ENCODE measurements at regions not wholly inside any gene's neighbourhood (a gene's known extent, or its start where the extent isn't known, plus 50 kb on each side); places are given as distances from the start of the nearest gene placed in this dataset.

GRCh38 chr9:115373000-115373709, 255.2 kb upstream of the TNC start:
- peaks cover 0 to 5% (median 0%) of the 10 kb centered on the region in 4 donors for H3K9me3 ChIP-seq (ENCODE audit: control insufficient read depth in 4 of 4, low read length in 3 of 4)
- no peak overlapping the region for H3K9ac ChIP-seq (ENCODE audit: low read depth in 1 of 2, low read length in 2 of 2)
- WGBS: 65% methylated on average over 6 of the region's 6 CpGs
- no peak for DNase-seq (ENCODE audit: low spot score)
- H3K27me3 ChIP-seq (ENCODE audit: control insufficient read depth in 4 of 4, insufficient read depth in 4 of 4, low read length in 3 of 4): no peaks in the 10 kb centered on the region
- H3K4me3 ChIP-seq (ENCODE audit: low read depth in 1 of 3, low read length in 3 of 3): no peak overlapping the region
- H3K27ac ChIP-seq (ENCODE audit: low read depth in 1 of 2, low read length in 2 of 2): no peak overlapping the region
- no peaks in the 10 kb centered on the region for H3K36me3 ChIP-seq (ENCODE audit: control insufficient read depth in 4 of 4, insufficient read depth in 3 of 4, low read depth in 1 of 4, low read length in 3 of 4)
- H3K4me1 ChIP-seq (ENCODE audit: control insufficient read depth in 4 of 4, insufficient read depth in 4 of 4, low read length in 3 of 4): peaks cover 0 to 2% (median 0%) of the 10 kb centered on the region in 4 donors
- TF ChIP-seq YY1 (IDR thresholded peaks at IDR 0.05) (no peak), NR2F2 (IDR thresholded peaks at IDR 0.05) (no peak), SP1 (IDR thresholded peaks at IDR 0.05) (no peak), ZBTB33 (IDR thresholded peaks at IDR 0.05) (no peak), RAD21 (IDR thresholded peaks at IDR 0.05) (no peak), JUND (IDR thresholded peaks at IDR 0.05) (no peak), RXRA (IDR thresholded peaks at IDR 0.05) (no peak), EGR1 (IDR thresholded peaks at IDR 0.05; ENCODE audit: low read depth in 2 of 2) (no peak), FOXA2 (IDR thresholded peaks at IDR 0.05) (no peak), FOXA1 (IDR thresholded peaks at IDR 0.05) (no peak), GABPA (IDR thresholded peaks at IDR 0.05 in 1 of 2, conservative IDR thresholded peaks at IDR 0.05 in 1 of 2) (no peak), HNF4A (conservative IDR thresholded peaks at IDR 0.05) (no peak)
- TF ChIP-seq, protein P1, sequence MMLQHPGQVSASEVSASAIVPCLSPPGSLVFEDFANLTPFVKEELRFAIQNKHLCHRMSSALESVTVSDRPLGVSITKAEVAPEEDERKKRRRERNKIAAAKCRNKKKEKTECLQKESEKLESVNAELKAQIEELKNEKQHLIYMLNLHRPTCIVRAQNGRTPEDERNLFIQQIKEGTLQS (IDR thresholded peaks at IDR 0.05): no peak
- TF ChIP-seq, protein P2, sequence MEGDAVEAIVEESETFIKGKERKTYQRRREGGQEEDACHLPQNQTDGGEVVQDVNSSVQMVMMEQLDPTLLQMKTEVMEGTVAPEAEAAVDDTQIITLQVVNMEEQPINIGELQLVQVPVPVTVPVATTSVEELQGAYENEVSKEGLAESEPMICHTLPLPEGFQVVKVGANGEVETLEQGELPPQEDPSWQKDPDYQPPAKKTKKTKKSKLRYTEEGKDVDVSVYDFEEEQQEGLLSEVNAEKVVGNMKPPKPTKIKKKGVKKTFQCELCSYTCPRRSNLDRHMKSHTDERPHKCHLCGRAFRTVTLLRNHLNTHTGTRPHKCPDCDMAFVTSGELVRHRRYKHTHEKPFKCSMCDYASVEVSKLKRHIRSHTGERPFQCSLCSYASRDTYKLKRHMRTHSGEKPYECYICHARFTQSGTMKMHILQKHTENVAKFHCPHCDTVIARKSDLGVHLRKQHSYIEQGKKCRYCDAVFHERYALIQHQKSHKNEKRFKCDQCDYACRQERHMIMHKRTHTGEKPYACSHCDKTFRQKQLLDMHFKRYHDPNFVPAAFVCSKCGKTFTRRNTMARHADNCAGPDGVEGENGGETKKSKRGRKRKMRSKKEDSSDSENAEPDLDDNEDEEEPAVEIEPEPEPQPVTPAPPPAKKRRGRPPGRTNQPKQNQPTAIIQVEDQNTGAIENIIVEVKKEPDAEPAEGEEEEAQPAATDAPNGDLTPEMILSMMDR (IDR thresholded peaks at IDR 0.05; ENCODE audit: low read depth, low read length, missing input control): no peak
- TF ChIP-seq, protein P3, sequence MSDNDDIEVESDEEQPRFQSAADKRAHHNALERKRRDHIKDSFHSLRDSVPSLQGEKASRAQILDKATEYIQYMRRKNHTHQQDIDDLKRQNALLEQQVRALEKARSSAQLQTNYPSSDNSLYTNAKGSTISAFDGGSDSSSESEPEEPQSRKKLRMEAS (IDR thresholded peaks at IDR 0.05): no peak
- TF ChIP-seq, protein P4, sequence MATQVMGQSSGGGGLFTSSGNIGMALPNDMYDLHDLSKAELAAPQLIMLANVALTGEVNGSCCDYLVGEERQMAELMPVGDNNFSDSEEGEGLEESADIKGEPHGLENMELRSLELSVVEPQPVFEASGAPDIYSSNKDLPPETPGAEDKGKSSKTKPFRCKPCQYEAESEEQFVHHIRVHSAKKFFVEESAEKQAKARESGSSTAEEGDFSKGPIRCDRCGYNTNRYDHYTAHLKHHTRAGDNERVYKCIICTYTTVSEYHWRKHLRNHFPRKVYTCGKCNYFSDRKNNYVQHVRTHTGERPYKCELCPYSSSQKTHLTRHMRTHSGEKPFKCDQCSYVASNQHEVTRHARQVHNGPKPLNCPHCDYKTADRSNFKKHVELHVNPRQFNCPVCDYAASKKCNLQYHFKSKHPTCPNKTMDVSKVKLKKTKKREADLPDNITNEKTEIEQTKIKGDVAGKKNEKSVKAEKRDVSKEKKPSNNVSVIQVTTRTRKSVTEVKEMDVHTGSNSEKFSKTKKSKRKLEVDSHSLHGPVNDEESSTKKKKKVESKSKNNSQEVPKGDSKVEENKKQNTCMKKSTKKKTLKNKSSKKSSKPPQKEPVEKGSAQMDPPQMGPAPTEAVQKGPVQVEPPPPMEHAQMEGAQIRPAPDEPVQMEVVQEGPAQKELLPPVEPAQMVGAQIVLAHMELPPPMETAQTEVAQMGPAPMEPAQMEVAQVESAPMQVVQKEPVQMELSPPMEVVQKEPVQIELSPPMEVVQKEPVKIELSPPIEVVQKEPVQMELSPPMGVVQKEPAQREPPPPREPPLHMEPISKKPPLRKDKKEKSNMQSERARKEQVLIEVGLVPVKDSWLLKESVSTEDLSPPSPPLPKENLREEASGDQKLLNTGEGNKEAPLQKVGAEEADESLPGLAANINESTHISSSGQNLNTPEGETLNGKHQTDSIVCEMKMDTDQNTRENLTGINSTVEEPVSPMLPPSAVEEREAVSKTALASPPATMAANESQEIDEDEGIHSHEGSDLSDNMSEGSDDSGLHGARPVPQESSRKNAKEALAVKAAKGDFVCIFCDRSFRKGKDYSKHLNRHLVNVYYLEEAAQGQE (IDR thresholded peaks at IDR 0.05): no peak

Data from liver (tissue), 8 donors.